Esophagus muscularis mucosa (tissue), 4 donors: ENCODE measurements at regions not wholly inside any gene's neighbourhood (a gene's known extent, or its start where the extent isn't known, plus 50 kb on each side); places are given as distances from the start of the nearest gene placed in this dataset.

Source experiments
- DNase-seq: peaks from one replicate; pipeline ENCODE4 v3.0.0-alpha.2; 2017; ENCODE audit errors: extremely low spot score
- H3K27ac ChIP-seq, 4 donors: fragments of 200-600 bp; sonication (generic); replicated peaks in 1 of 4; 1 replicate in 3 of 4; 2 replicates in 1 of 4; pipeline ENCODE4 v1.5.1; 2016 to 2019; ENCODE audit warnings: mild to moderate bottlenecking in 1 of 4
- H3K27me3 ChIP-seq, 4 donors: fragments of 200-600 bp; sonication (generic); one replicate each; pipeline versions ENCODE4 v1.5.1 to v1.6.0; 2016 to 2019
- H3K36me3 ChIP-seq, 4 donors: fragments of 200-600 bp; sonication (generic); one replicate each; pipeline ENCODE4 v1.5.1; 2016 to 2019
- H3K4me1 ChIP-seq, 4 donors: fragments of 200-600 bp; sonication (generic); one replicate each; pipeline ENCODE4 v1.5.1; 2016 to 2019
- H3K4me3 ChIP-seq, 4 donors: fragments of 200-600 bp; sonication (generic); 1 replicate in 2 of 4; 2 replicates in 2 of 4; pipeline ENCODE4 v1.5.1; 2016 to 2019; ENCODE audit warnings: mild to moderate bottlenecking in 4 of 4, moderate library complexity in 1 of 4
- H3K9me3 ChIP-seq, 4 donors: fragments of 200-600 bp; sonication (generic); 1 replicate in 3 of 4; 2 replicates in 1 of 4; pipeline ENCODE4 v1.5.1; 2016 to 2019
- CTCF ChIP-seq, 3 experiments: fragments of 200-600 bp in 2 of 3; fragments of 450-650 bp in 1 of 3; sonication (generic) in 2 of 3; IDR thresholded peaks; one replicate each; pipeline ENCODE4 v1.5.1; 2017 to 2019; ENCODE audit warnings: antibody characterized with exemption in 3 of 3, mild to moderate bottlenecking in 2 of 3, moderate library complexity in 1 of 3
- EP300 ChIP-seq: sonication (generic); formaldehyde crosslinking; IDR thresholded peaks from one replicate; pipeline ENCODE4 v1.6.1; 2017; ENCODE audit warnings: antibody characterized with exemption
- POLR2A ChIP-seq: fragments of 450-650 bp; IDR thresholded peaks from one replicate; pipeline ENCODE4 v1.6.1; 2017; ENCODE audit warnings: antibody characterized with exemption, moderate library complexity, mild to moderate bottlenecking, low read depth
- POLR2AphosphoS5 ChIP-seq, 2 donors: sonication (generic); formaldehyde crosslinking; IDR thresholded peaks; one replicate each; pipeline ENCODE4 v1.6.1; 2017; ENCODE audit warnings: antibody characterized with exemption in 2 of 2
- WGBS: methylation state at CpG from one replicate; pipeline ENCODE4 v1.1.5; 2018; 5-methylcytosine and 5-hydroxymethylcytosine counted together
- intact Hi-C: fragments of 100-400 bp; cut with DNase I; formaldehyde crosslinking; loops from one replicate; pipeline ENCODE4 v1.15.1; 2023

- H3K9me3 ChIP-seq = no peaks in the 10 kb centered on the region
- peaks cover 0 to 54% (median 2%) of the 10 kb centered on the region in 4 donors for H3K27me3 ChIP-seq
- TF ChIP-seq POLR2AphosphoS5 (IDR thresholded peaks at IDR 0.05) = no peak
- no peak for TF ChIP-seq EP300
- TF ChIP-seq CTCF (IDR thresholded peaks at IDR 0.05) = no peak
- TF ChIP-seq POLR2A = no peak
- no peak for DNase-seq
- intact Hi-C loops = no loop called here
- H3K4me3 ChIP-seq = no peak overlapping the region
- no peaks in the 10 kb centered on the region for H3K36me3 ChIP-seq
- WGBS = 100% methylated on average over 3 of the region's 9 CpGs
- H3K27ac ChIP-seq = no peak overlapping the region
- no peaks in the 10 kb centered on the region for H3K4me1 ChIP-seq
Observed at GRCh38 chr1:22245100-22245650, 102.3 kb upstream of the WNT4 start.

GRCh38 chr1:22245726-22246125, 102.8 kb upstream of the WNT4 start:
- intact Hi-C loops = no loop called here
- Histone ChIP-seq H3K4me1 (no peaks in the 10 kb centered on the region), H3K36me3 (no peaks in the 10 kb centered on the region), H3K27ac (no peak overlapping the region), H3K9me3 (no peaks in the 10 kb centered on the region), H3K4me3 (no peak overlapping the region), H3K27me3 (peaks cover 0 to 59% (median 2%) of the 10 kb centered on the region in 4 donors)
- TF ChIP-seq EP300 (no peak), POLR2A (no peak), CTCF (IDR thresholded peaks at IDR 0.05) (no peak), POLR2AphosphoS5 (IDR thresholded peaks at IDR 0.05) (no peak)
- no peak for DNase-seq
- WGBS = 63% methylated on average over 7 of the region's 8 CpGs

GRCh38 chr1:22246755-22247480, 104.0 kb upstream of the WNT4 start:
- intact Hi-C loops = no loop called here
- H3K27ac ChIP-seq = no peak overlapping the region
- TF ChIP-seq POLR2A = no peak
- no peak for TF ChIP-seq POLR2AphosphoS5 (IDR thresholded peaks at IDR 0.05)
- TF ChIP-seq EP300 = no peak
- TF ChIP-seq CTCF (IDR thresholded peaks at IDR 0.05) = no peak
- DNase-seq = no peak
- no peaks in the 10 kb centered on the region for H3K36me3 ChIP-seq
- no peak overlapping the region for H3K4me3 ChIP-seq
- H3K4me1 ChIP-seq = no peaks in the 10 kb centered on the region
- H3K27me3 ChIP-seq = peaks cover 0 to 64% (median 2%) of the 10 kb centered on the region in 4 donors
- 100% methylated on average over 1 of the region's 3 CpGs for WGBS
- no peaks in the 10 kb centered on the region for H3K9me3 ChIP-seq

- no peak for DNase-seq
- Histone ChIP-seq H3K27ac (no peak overlapping the region), H3K4me3 (no peak overlapping the region), H3K36me3 (no peaks in the 10 kb centered on the region), H3K9me3 (no peaks in the 10 kb centered on the region), H3K4me1 (no peaks in the 10 kb centered on the region), H3K27me3 (peaks cover 0 to 71% (median 2%) of the 10 kb centered on the region in 4 donors)
- 94% methylated on average over 4 of the region's 18 CpGs for WGBS
- intact Hi-C loops = no loop called here
- no peak for TF ChIP-seq CTCF (IDR thresholded peaks at IDR 0.05)
- no peak for TF ChIP-seq EP300
- no peak for TF ChIP-seq POLR2A
- TF ChIP-seq POLR2AphosphoS5 (IDR thresholded peaks at IDR 0.05) = no peak
Observed at GRCh38 chr1:22247527-22248245, 104.8 kb upstream of the WNT4 start.
